WERI-Rb-1 (cell line): ENCODE measurements at regions not wholly inside any gene's neighbourhood (a gene's known extent, or its start where the extent isn't known, plus 50 kb on each side); places are given as distances from the start of the nearest gene placed in this dataset.

Source experiments
- DNase-seq: peaks from one replicate; pipeline ENCODE4 v3.0.0-alpha.2; 2020
- H3K27ac ChIP-seq: fragments of 250-450 bp; sonication (Bioruptor Pico); 2 replicates; pipeline ENCODE4 v1.5.1; 2020; ENCODE audit warnings: mild to moderate bottlenecking, moderate library complexity
- H3K27me3 ChIP-seq: fragments of 250-450 bp; sonication (Bioruptor Pico); 2 replicates; pipeline ENCODE4 v1.5.1; 2021; ENCODE audit warnings: mild to moderate bottlenecking, low read depth, moderate library complexity; ENCODE audit not compliant: insufficient read depth, severe bottlenecking
- H3K36me3 ChIP-seq: fragments of 250-450 bp; sonication (Bioruptor Pico); 2 replicates; pipeline ENCODE4 v1.5.1; 2020; ENCODE audit warnings: mild to moderate bottlenecking, moderate library complexity
- H3K4me3 ChIP-seq: 2 replicates; pipeline ENCODE4 v1.5.1; 2011; ENCODE audit warnings: low read depth, mild to moderate bottlenecking, control low read depth, low read length
- H3K9me3 ChIP-seq: fragments of 250-450 bp; sonication (Bioruptor Pico); 2 replicates; pipeline ENCODE4 v1.5.1; 2021; ENCODE audit warnings: mild to moderate bottlenecking, moderate library complexity; ENCODE audit not compliant: severe bottlenecking
- CTCF ChIP-seq: IDR thresholded peaks from 2 replicates; pipeline ENCODE4 v1.5.1; 2011; ENCODE audit warnings: low read depth, mild to moderate bottlenecking, control low read depth, inconsistent platforms, low read length

GRCh38 chr5:54844905-54845566 lies 140.4 kb downstream of the ESM1 start:
- Histone ChIP-seq H3K27me3 (no peaks in the 10 kb centered on the region), H3K36me3 (no peaks in the 10 kb centered on the region), H3K9me3 (no peaks in the 10 kb centered on the region), H3K4me3 (no peak overlapping the region), H3K27ac (no peak overlapping the region)
- TF ChIP-seq CTCF, result no peak
- no peak for DNase-seq

GRCh38 chr5:54844266-54844665 lies 141.1 kb downstream of the ESM1 start:
- Histone ChIP-seq H3K36me3 (no peaks in the 10 kb centered on the region), H3K4me3 (no peak overlapping the region), H3K9me3 (no peaks in the 10 kb centered on the region), H3K27me3 (no peaks in the 10 kb centered on the region), H3K27ac (no peak overlapping the region)
- DNase-seq, result no peak
- no peak for TF ChIP-seq CTCF

- DNase-seq, result no peak
- no peaks in the 10 kb centered on the region for H3K36me3 ChIP-seq
- no peak for TF ChIP-seq CTCF
- H3K27ac ChIP-seq, result no peak overlapping the region
- H3K4me3 ChIP-seq, result no peak overlapping the region
- no peaks in the 10 kb centered on the region for H3K9me3 ChIP-seq
- no peaks in the 10 kb centered on the region for H3K27me3 ChIP-seq
These were observed 143.9 kb downstream of the ESM1 start for GRCh38 chr5:54841481-54841880.

GRCh38 chr5:54838843-54839242 lies 146.6 kb downstream of the ESM1 start:
- TF ChIP-seq CTCF, result no peak
- no peaks in the 10 kb centered on the region for H3K9me3 ChIP-seq
- no peak for DNase-seq

GRCh38 chr5:54837981-54838380 lies 147.4 kb downstream of the ESM1 start:
- Histone ChIP-seq H3K27ac (no peak overlapping the region), H3K36me3 (no peaks in the 10 kb centered on the region), H3K9me3 (no peaks in the 10 kb centered on the region), H3K4me3 (no peak overlapping the region), H3K27me3 (no peaks in the 10 kb centered on the region)
- no peak for DNase-seq
- TF ChIP-seq CTCF, result no peak

More at GRCh38 chr5:54838843-54839242, 146.6 kb downstream of the ESM1 start:
- Histone ChIP-seq H3K4me3 (no peak overlapping the region), H3K27me3 (no peaks in the 10 kb centered on the region), H3K27ac (no peak overlapping the region), H3K36me3 (no peaks in the 10 kb centered on the region)

- H3K36me3 ChIP-seq, result no peaks in the 10 kb centered on the region
- no peak overlapping the region for H3K27ac ChIP-seq
- no peak overlapping the region for H3K4me3 ChIP-seq
- no peak for DNase-seq
- no peaks in the 10 kb centered on the region for H3K27me3 ChIP-seq
- H3K9me3 ChIP-seq, result no peaks in the 10 kb centered on the region
- TF ChIP-seq CTCF, result no peak
These were observed 148.3 kb downstream of the ESM1 start for GRCh38 chr5:54837093-54837492.
